Inferior parietal cortex (tissue), 1 donor: ENCODE measurements at regions not wholly inside any gene's neighbourhood (a gene's known extent, or its start where the extent isn't known, plus 50 kb on each side); places are given as distances from the start of the nearest gene placed in this dataset.

Experiments
- DNase-seq: peaks from one replicate; pipeline ENCODE4 v3.0.0-alpha.2; 2016; ENCODE audit errors: extremely low spot score

GRCh38 chr4:43345323-43345925 lies 452.9 kb downstream of the GRXCR1 start:
- DNase-seq = no peak

- DNase-seq = no peak
Observed at GRCh38 chr4:43348591-43348990, 456.1 kb downstream of the GRXCR1 start.

- no peak for DNase-seq
Observed at GRCh38 chr4:43351970-43352806, 459.7 kb downstream of the GRXCR1 start.

- DNase-seq = no peak
Observed at GRCh38 chr4:43352859-43353258, 460.3 kb downstream of the GRXCR1 start.

GRCh38 chr4:43353552-43353951 lies 461.0 kb downstream of the GRXCR1 start:
- no peak for DNase-seq

- DNase-seq = no peak
Observed at GRCh38 chr4:43356786-43357185, 464.3 kb downstream of the GRXCR1 start.

- peak; percentile 44 for DNase-seq
Observed at GRCh38 chr4:43357252-43357974, 464.9 kb downstream of the GRXCR1 start.

- no peak for DNase-seq
Observed at GRCh38 chr4:43360296-43360695, 467.8 kb downstream of the GRXCR1 start.

- no peak for DNase-seq
Observed at GRCh38 chr4:43362875-43363636, 470.5 kb downstream of the GRXCR1 start.

- DNase-seq = no peak
Observed at GRCh38 chr4:43369036-43369594, 476.6 kb downstream of the GRXCR1 start.

GRCh38 chr4:43373201-43373600 lies 480.7 kb downstream of the GRXCR1 start:
- no peak for DNase-seq

- DNase-seq = no peak
Observed at GRCh38 chr4:43374216-43374751, 481.8 kb downstream of the GRXCR1 start.

GRCh38 chr4:43379016-43379415 lies 486.5 kb downstream of the GRXCR1 start:
- DNase-seq = peak; percentile 40

GRCh38 chr4:43380093-43380492 lies 487.6 kb downstream of the GRXCR1 start:
- DNase-seq = no peak

- DNase-seq = no peak
Observed at GRCh38 chr4:43391069-43391468, 498.6 kb downstream of the GRXCR1 start.

- DNase-seq = no peak
Observed at GRCh38 chr4:43394976-43395375, 502.5 kb downstream of the GRXCR1 start.

- DNase-seq = no peak
Observed at GRCh38 chr4:43399726-43400125, 507.2 kb downstream of the GRXCR1 start.

GRCh38 chr4:43402393-43402792 lies 509.9 kb downstream of the GRXCR1 start:
- no peak for DNase-seq

GRCh38 chr4:43410636-43411035 lies 518.1 kb downstream of the GRXCR1 start:
- DNase-seq = no peak

GRCh38 chr4:43411226-43411625 lies 518.7 kb downstream of the GRXCR1 start:
- no peak for DNase-seq

GRCh38 chr4:43423276-43423675 lies 530.8 kb downstream of the GRXCR1 start:
- no peak for DNase-seq
